ENCODE measurements at regions not wholly inside any gene's neighbourhood (a gene's known extent, or its start where the extent isn't known, plus 50 kb on each side); places are given as distances from the start of the nearest gene placed in this dataset.
"Not testable (repeated sequence)": the region's sequence is repeated elsewhere in the genome, so short reads cannot be mapped to it uniquely, and the experiment has no call there.

- H3K4me3 Mint-ChIP-seq; intact Hi-C loops (cut with micrococcal nuclease); H3K36me3 Mint-ChIP-seq (ENCODE audit: low read depth); DNase-seq (ENCODE audit: low spot score); H3K27me3 Mint-ChIP-seq (ENCODE audit: insufficient read depth); H3K9me3 Mint-ChIP-seq; H3K27ac Mint-ChIP-seq; H3K4me1 Mint-ChIP-seq (ENCODE audit: low read depth): not testable (repeated sequence)
Observed at GRCh38 chr7:32777041-32777666, 114.4 kb downstream of the KBTBD2 start.

- H3K4me3 Mint-ChIP-seq; H3K27me3 Mint-ChIP-seq (ENCODE audit: insufficient read depth); H3K4me1 Mint-ChIP-seq (ENCODE audit: low read depth); intact Hi-C loops (cut with micrococcal nuclease); H3K27ac Mint-ChIP-seq; H3K9me3 Mint-ChIP-seq; H3K36me3 Mint-ChIP-seq (ENCODE audit: low read depth); DNase-seq (ENCODE audit: low spot score): not testable (repeated sequence)
Observed at GRCh38 chr7:32776318-32776717, 115.2 kb downstream of the KBTBD2 start.

- H3K36me3 Mint-ChIP-seq (ENCODE audit: low read depth); H3K9me3 Mint-ChIP-seq; H3K27ac Mint-ChIP-seq: not testable (repeated sequence)
Observed at GRCh38 chr7:32775809-32776208, 115.8 kb downstream of the KBTBD2 start.

GRCh38 chr7:32774541-32774951 lies 117.0 kb downstream of the KBTBD2 start:
- no peak for DNase-seq (ENCODE audit: low spot score)
- intact Hi-C loops (cut with micrococcal nuclease) = no loop called here
- no peaks in the 10 kb centered on the region for H3K4me1 Mint-ChIP-seq (ENCODE audit: low read depth)
- H3K27me3 Mint-ChIP-seq (ENCODE audit: insufficient read depth) = peaks cover 14% of the 10 kb centered on the region
- H3K9me3 Mint-ChIP-seq = no peaks in the 10 kb centered on the region
- no peak overlapping the region for H3K27ac Mint-ChIP-seq
- H3K4me3 Mint-ChIP-seq = no peak overlapping the region
- no peaks in the 10 kb centered on the region for H3K36me3 Mint-ChIP-seq (ENCODE audit: low read depth)

More at GRCh38 chr7:32775809-32776208, 115.8 kb downstream of the KBTBD2 start:
- H3K4me3 Mint-ChIP-seq; intact Hi-C loops (cut with micrococcal nuclease); DNase-seq (ENCODE audit: low spot score); H3K4me1 Mint-ChIP-seq (ENCODE audit: low read depth): not testable (repeated sequence)
- peaks cover 12% of the 10 kb centered on the region for H3K27me3 Mint-ChIP-seq (ENCODE audit: insufficient read depth)

GRCh38 chr7:32768866-32769510 lies 122.6 kb downstream of the KBTBD2 start:
- not testable (repeated sequence) for DNase-seq (ENCODE audit: low spot score); H3K4me3 Mint-ChIP-seq; H3K9me3 Mint-ChIP-seq; H3K36me3 Mint-ChIP-seq (ENCODE audit: low read depth); H3K27ac Mint-ChIP-seq; H3K4me1 Mint-ChIP-seq (ENCODE audit: low read depth)
- H3K27me3 Mint-ChIP-seq (ENCODE audit: insufficient read depth) = peaks cover 35% of the 10 kb centered on the region
- intact Hi-C loops (cut with micrococcal nuclease) = loop anchor here (5.0 to 10.0 kb wide), 2 partner anchors 283 to 986 kb away; no protein-coding TSS in a partner anchor

- intact Hi-C loops (cut with micrococcal nuclease) = loop anchor here (5.0 to 10.0 kb wide), 2 partner anchors 284 to 986 kb away; no protein-coding TSS in a partner anchor
- H3K4me1 Mint-ChIP-seq (ENCODE audit: low read depth); H3K27ac Mint-ChIP-seq; H3K36me3 Mint-ChIP-seq (ENCODE audit: low read depth); H3K4me3 Mint-ChIP-seq; DNase-seq (ENCODE audit: low spot score); H3K9me3 Mint-ChIP-seq: not testable (repeated sequence)
- H3K27me3 Mint-ChIP-seq (ENCODE audit: insufficient read depth) = peaks cover 41% of the 10 kb centered on the region
Observed at GRCh38 chr7:32768338-32768737, 123.2 kb downstream of the KBTBD2 start.

- not testable (repeated sequence) for H3K36me3 Mint-ChIP-seq (ENCODE audit: low read depth); H3K9me3 Mint-ChIP-seq; DNase-seq (ENCODE audit: low spot score); H3K4me3 Mint-ChIP-seq; H3K27ac Mint-ChIP-seq; H3K4me1 Mint-ChIP-seq (ENCODE audit: low read depth)
- peaks cover 53% of the 10 kb centered on the region for H3K27me3 Mint-ChIP-seq (ENCODE audit: insufficient read depth)
- intact Hi-C loops (cut with micrococcal nuclease) = loop anchor here (1.0 to 10.0 kb wide), 3 partner anchors 287 to 989 kb away; no protein-coding TSS in a partner anchor
Observed at GRCh38 chr7:32765649-32766251, 125.8 kb downstream of the KBTBD2 start.

GRCh38 chr7:32765185-32765584 lies 126.4 kb downstream of the KBTBD2 start:
- intact Hi-C loops (cut with micrococcal nuclease) = loop anchor here (1.0 to 10.0 kb wide), 3 partner anchors 287 to 990 kb away; no protein-coding TSS in a partner anchor
- no peak overlapping the region for H3K4me3 Mint-ChIP-seq
- H3K27ac Mint-ChIP-seq = no peak overlapping the region
- H3K27me3 Mint-ChIP-seq (ENCODE audit: insufficient read depth) = peaks cover 56% of the 10 kb centered on the region
- H3K36me3 Mint-ChIP-seq (ENCODE audit: low read depth) = no peaks in the 10 kb centered on the region
- H3K9me3 Mint-ChIP-seq = no peaks in the 10 kb centered on the region
- peaks cover 9% of the 10 kb centered on the region for H3K4me1 Mint-ChIP-seq (ENCODE audit: low read depth)
- DNase-seq (ENCODE audit: low spot score) = no peak

GRCh38 chr7:32762925-32763293 lies 128.7 kb downstream of the KBTBD2 start:
- no peak overlapping the region for H3K27ac Mint-ChIP-seq
- DNase-seq (ENCODE audit: low spot score) = no peak
- intact Hi-C loops (cut with micrococcal nuclease) = loop anchor here (10.0 kb wide), 1 partner anchor 992 kb away; no protein-coding TSS in a partner anchor
- peaks cover 9% of the 10 kb centered on the region for H3K4me1 Mint-ChIP-seq (ENCODE audit: low read depth)
- H3K9me3 Mint-ChIP-seq = no peaks in the 10 kb centered on the region
- no peaks in the 10 kb centered on the region for H3K36me3 Mint-ChIP-seq (ENCODE audit: low read depth)
- peaks cover 64% of the 10 kb centered on the region for H3K27me3 Mint-ChIP-seq (ENCODE audit: insufficient read depth)
- no peak overlapping the region for H3K4me3 Mint-ChIP-seq

- not testable (repeated sequence) for H3K36me3 Mint-ChIP-seq (ENCODE audit: low read depth); H3K4me1 Mint-ChIP-seq (ENCODE audit: low read depth); H3K27ac Mint-ChIP-seq; DNase-seq (ENCODE audit: low spot score); H3K4me3 Mint-ChIP-seq; H3K9me3 Mint-ChIP-seq
- H3K27me3 Mint-ChIP-seq (ENCODE audit: insufficient read depth) = peaks cover 61% of the 10 kb centered on the region
- intact Hi-C loops (cut with micrococcal nuclease) = loop anchor here (10.0 kb wide), 1 partner anchor 992 kb away; no protein-coding TSS in a partner anchor
Observed at GRCh38 chr7:32762206-32762924, 129.2 kb downstream of the KBTBD2 start.

GRCh38 chr7:32761451-32762205 lies 129.9 kb downstream of the KBTBD2 start:
- no peak for DNase-seq (ENCODE audit: low spot score)
- no peaks in the 10 kb centered on the region for H3K9me3 Mint-ChIP-seq
- H3K27me3 Mint-ChIP-seq (ENCODE audit: insufficient read depth) = peaks cover 65% of the 10 kb centered on the region
- no peak overlapping the region for H3K27ac Mint-ChIP-seq
- H3K36me3 Mint-ChIP-seq (ENCODE audit: low read depth) = no peaks in the 10 kb centered on the region
- H3K4me3 Mint-ChIP-seq = no peak overlapping the region
- H3K4me1 Mint-ChIP-seq (ENCODE audit: low read depth) = peaks cover 9% of the 10 kb centered on the region
- intact Hi-C loops (cut with micrococcal nuclease) = loop anchor here (10.0 kb wide), 1 partner anchor 993 kb away; no protein-coding TSS in a partner anchor

- not testable (repeated sequence) for H3K4me1 Mint-ChIP-seq (ENCODE audit: low read depth); DNase-seq (ENCODE audit: low spot score); H3K27ac Mint-ChIP-seq; H3K4me3 Mint-ChIP-seq; H3K36me3 Mint-ChIP-seq (ENCODE audit: low read depth); H3K9me3 Mint-ChIP-seq
- intact Hi-C loops (cut with micrococcal nuclease) = loop anchor here (10.0 kb wide), 1 partner anchor 994 kb away; no protein-coding TSS in a partner anchor
- peaks cover 65% of the 10 kb centered on the region for H3K27me3 Mint-ChIP-seq (ENCODE audit: insufficient read depth)
Observed at GRCh38 chr7:32760755-32761154, 130.8 kb downstream of the KBTBD2 start.

Data from activated T-helper 1 cell treated with anti-CD3 and anti-CD28 coated beads, Interleukin-12 subunit alpha, Interleukin-12 subunit beta, Interleukin-2, Interleukin-4 antibody, amounts not matched to agents 30 ng/mL and 10 ng/mL and 1 ng/mL, durations not matched to agents 14 hours and 24 hours and 36 hours (primary cell).